OCI-LY3 (cell line): ENCODE measurements at regions not wholly inside any gene's neighbourhood (a gene's known extent, or its start where the extent isn't known, plus 50 kb on each side); places are given as distances from the start of the nearest gene placed in this dataset.
A peak's percentile ranks its signal among the peaks of the same experiment; 100 is the strongest.
"Not testable (repeated sequence)": the region's sequence is repeated elsewhere in the genome, so short reads cannot be mapped to it uniquely, and the experiment has no call there.

Experiments used
- H2AFZ ChIP-seq: fragments of 200-600, 300-600 bp; shearing (Covaris generic); 2 replicates; pipeline ENCODE4 v1.6.0; 2014; ENCODE audit warnings: antibody characterized with exemption, low read depth, low read length
- H3K27ac ChIP-seq: fragments of 200-600, 300-600 bp; sonication (generic); 2 replicates; pipeline ENCODE4 v1.5.1; 2014; ENCODE audit warnings: mild to moderate bottlenecking, low read length, moderate library complexity, mixed read lengths
- H3K27me3 ChIP-seq: fragments of 200-600, 300-600 bp; sonication (generic); 2 replicates; pipeline ENCODE4 v1.6.1; 2014; ENCODE audit warnings: low read depth, low read length, mixed read lengths
- H3K36me3 ChIP-seq: fragments of 200-600, 300-600 bp; sonication (generic); replicated peaks from 2 replicates; pipeline ENCODE3; 2014; ENCODE audit warnings: low read depth, low read length, mixed read lengths
- H3K4me1 ChIP-seq: fragments of 300-600, 200-600 bp; sonication (generic); 2 replicates; pipeline ENCODE4 v1.6.1; 2014; ENCODE audit warnings: low read length, mixed read lengths
- H3K4me2 ChIP-seq: fragments of 200-600, 300-600 bp; sonication (generic); 2 replicates; pipeline ENCODE4 v1.6.1; 2014; ENCODE audit warnings: low read length, mixed read lengths
- H3K4me3 ChIP-seq: fragments of 300-600, 200-600 bp; sonication (generic); 2 replicates; pipeline ENCODE4 v1.5.1; 2014; ENCODE audit warnings: antibody characterized with exemption, mild to moderate bottlenecking, low read length, moderate library complexity
- H3K79me2 ChIP-seq: fragments of 300-600, 200-600 bp; shearing (Covaris generic); 2 replicates; pipeline ENCODE4 v1.6.1; 2014; ENCODE audit warnings: mild to moderate bottlenecking, low read length, mixed read lengths
- H3K9ac ChIP-seq: fragments of 300-600, 200-600 bp; shearing (Covaris generic); 2 replicates; pipeline ENCODE4 v1.6.0; 2014; ENCODE audit warnings: mild to moderate bottlenecking, low read length, moderate library complexity
- H3K9me3 ChIP-seq: fragments of 200-600, 300-600 bp; shearing (Covaris generic); 2 replicates; pipeline ENCODE4 v1.6.1; 2014; ENCODE audit warnings: low read length, mixed read lengths; ENCODE audit not compliant: insufficient read depth
- H4K20me1 ChIP-seq: fragments of 200-600, 300-600 bp; sonication (generic); 2 replicates; pipeline ENCODE4 v1.6.1; 2016; ENCODE audit warnings: low read length, mixed read lengths; ENCODE audit not compliant: insufficient read depth
- TF ChIP-seq, protein P1 (sequence below): fragments of 200-600, 300-600 bp; sonication (generic); IDR thresholded peaks from 2 replicates; pipeline ENCODE4 v1.5.1; 2014; ENCODE audit warnings: antibody characterized with exemption, low read length, low read depth

GRCh38 chr1:144045751-144046546 lies 74.2 kb upstream of the FAM72C start:
- H3K4me3 ChIP-seq, H3K9ac ChIP-seq, H4K20me1 ChIP-seq, H3K4me1 ChIP-seq, H3K9me3 ChIP-seq, H2AFZ ChIP-seq, H3K27ac ChIP-seq, H3K36me3 ChIP-seq, H3K79me2 ChIP-seq, H3K27me3 ChIP-seq: not testable (repeated sequence)
- H3K4me2 ChIP-seq = peak overlapping the region; percentile 52
- TF ChIP-seq, protein P1, sequence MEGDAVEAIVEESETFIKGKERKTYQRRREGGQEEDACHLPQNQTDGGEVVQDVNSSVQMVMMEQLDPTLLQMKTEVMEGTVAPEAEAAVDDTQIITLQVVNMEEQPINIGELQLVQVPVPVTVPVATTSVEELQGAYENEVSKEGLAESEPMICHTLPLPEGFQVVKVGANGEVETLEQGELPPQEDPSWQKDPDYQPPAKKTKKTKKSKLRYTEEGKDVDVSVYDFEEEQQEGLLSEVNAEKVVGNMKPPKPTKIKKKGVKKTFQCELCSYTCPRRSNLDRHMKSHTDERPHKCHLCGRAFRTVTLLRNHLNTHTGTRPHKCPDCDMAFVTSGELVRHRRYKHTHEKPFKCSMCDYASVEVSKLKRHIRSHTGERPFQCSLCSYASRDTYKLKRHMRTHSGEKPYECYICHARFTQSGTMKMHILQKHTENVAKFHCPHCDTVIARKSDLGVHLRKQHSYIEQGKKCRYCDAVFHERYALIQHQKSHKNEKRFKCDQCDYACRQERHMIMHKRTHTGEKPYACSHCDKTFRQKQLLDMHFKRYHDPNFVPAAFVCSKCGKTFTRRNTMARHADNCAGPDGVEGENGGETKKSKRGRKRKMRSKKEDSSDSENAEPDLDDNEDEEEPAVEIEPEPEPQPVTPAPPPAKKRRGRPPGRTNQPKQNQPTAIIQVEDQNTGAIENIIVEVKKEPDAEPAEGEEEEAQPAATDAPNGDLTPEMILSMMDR = peak; percentile 11; the same call in 1 of the 2 replicates

DNA sequence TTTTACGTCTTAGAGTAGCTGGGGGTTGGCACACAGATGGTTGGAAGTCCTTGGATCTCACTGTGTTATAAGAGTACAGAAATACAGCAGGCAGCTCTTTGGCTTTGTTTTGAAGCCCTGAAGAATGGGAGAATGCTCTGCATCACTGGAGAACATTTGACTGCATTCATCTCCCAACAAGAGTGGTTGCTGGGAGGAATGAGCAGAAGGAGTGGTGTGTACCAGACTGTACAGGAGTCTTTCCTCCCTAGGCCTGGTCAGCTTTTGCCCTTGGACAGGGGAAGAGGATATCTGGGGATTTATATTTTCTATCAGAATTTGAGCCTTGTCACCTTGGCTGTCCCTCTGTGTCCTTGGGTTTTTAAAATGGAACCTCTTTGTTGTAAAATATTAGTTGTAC lies 70.5 kb upstream of the FAM72C start:
- H2AFZ ChIP-seq, H3K4me3 ChIP-seq, H3K9ac ChIP-seq, H3K9me3 ChIP-seq, H3K4me1 ChIP-seq, H3K36me3 ChIP-seq, H3K4me2 ChIP-seq, H4K20me1 ChIP-seq, H3K79me2 ChIP-seq, H3K27ac ChIP-seq, H3K27me3 ChIP-seq: not testable (repeated sequence)

DNA sequence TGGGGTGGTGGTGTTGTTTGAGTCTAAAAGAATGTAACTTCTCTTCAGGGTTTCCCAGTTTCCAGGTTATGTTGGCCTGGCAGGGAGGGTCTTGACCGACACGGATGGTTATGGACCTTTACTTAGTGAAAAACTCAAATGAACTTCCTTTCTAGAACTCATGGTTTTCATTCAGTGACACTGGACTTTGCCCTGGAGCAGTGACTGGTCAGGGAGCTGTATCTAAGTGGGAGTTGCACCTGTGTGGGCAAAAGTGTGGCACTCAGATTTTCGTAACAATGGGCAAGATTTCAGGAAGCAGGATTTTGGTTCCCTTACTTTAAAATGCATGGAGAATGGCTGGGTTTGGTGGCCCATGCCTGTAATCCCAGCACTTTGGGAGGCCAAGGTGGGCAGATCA lies 68.5 kb upstream of the FAM72C start:
- not testable (repeated sequence) for H3K9me3 ChIP-seq, H3K79me2 ChIP-seq, H3K36me3 ChIP-seq, H3K4me2 ChIP-seq, H3K27me3 ChIP-seq, H3K4me1 ChIP-seq, H3K9ac ChIP-seq, H3K27ac ChIP-seq, H4K20me1 ChIP-seq, H2AFZ ChIP-seq, H3K4me3 ChIP-seq

GRCh38 chr1:144034045-144034444 lies 62.3 kb upstream of the FAM72C start:
- not testable (repeated sequence) for H4K20me1 ChIP-seq, H3K27ac ChIP-seq, H3K36me3 ChIP-seq, H3K79me2 ChIP-seq, H3K4me1 ChIP-seq, H2AFZ ChIP-seq, H3K27me3 ChIP-seq, H3K9me3 ChIP-seq, H3K4me3 ChIP-seq, H3K4me2 ChIP-seq, H3K9ac ChIP-seq

- not testable (repeated sequence) for H3K4me2 ChIP-seq, H3K9ac ChIP-seq, H3K9me3 ChIP-seq, H2AFZ ChIP-seq, H3K27ac ChIP-seq, H3K4me3 ChIP-seq, H3K79me2 ChIP-seq, H3K4me1 ChIP-seq, H3K27me3 ChIP-seq, H3K36me3 ChIP-seq, H4K20me1 ChIP-seq
These were observed 59.8 kb upstream of the FAM72C start for GRCh38 chr1:144031550-144031949.

GRCh38 chr1:144026022-144026421 lies 54.2 kb upstream of the FAM72C start:
- not testable (repeated sequence) for H3K79me2 ChIP-seq, H3K4me2 ChIP-seq, H3K4me1 ChIP-seq, H3K36me3 ChIP-seq, H3K27me3 ChIP-seq, H3K27ac ChIP-seq, H3K9ac ChIP-seq, H4K20me1 ChIP-seq, H3K4me3 ChIP-seq, H2AFZ ChIP-seq, H3K9me3 ChIP-seq

GRCh38 chr1:144021690-144022384 lies 50.1 kb upstream of the FAM72C start:
- H3K4me1 ChIP-seq, H3K9me3 ChIP-seq, H3K4me2 ChIP-seq, H3K4me3 ChIP-seq, H2AFZ ChIP-seq, H3K27me3 ChIP-seq, H3K27ac ChIP-seq, H4K20me1 ChIP-seq, H3K9ac ChIP-seq, H3K79me2 ChIP-seq, H3K36me3 ChIP-seq: not testable (repeated sequence)
